HL-60 (cell line): ENCODE measurements at regions not wholly inside any gene's neighbourhood (a gene's known extent, or its start where the extent isn't known, plus 50 kb on each side); places are given as distances from the start of the nearest gene placed in this dataset.
A peak's percentile ranks its signal among the peaks of the same experiment; 100 is the strongest.

Experiments
- DNase-seq, 2 experiments: peaks; one replicate each; pipeline ENCODE4 v3.0.0-alpha.2; 2010 to 2020; ENCODE audit warnings: low read depth in 1 of 2, low spot score in 1 of 2
- H3K27ac ChIP-seq: fragments of 250-450 bp; sonication (Bioruptor Pico); replicated peaks from 2 replicates; pipeline ENCODE4 v1.5.1; 2020; ENCODE audit warnings: mild to moderate bottlenecking, moderate library complexity
- H3K27me3 ChIP-seq: fragments of 250-450 bp; sonication (Bioruptor Pico); 2 replicates; pipeline ENCODE4 v1.5.1; 2021; ENCODE audit warnings: mild to moderate bottlenecking, moderate library complexity; ENCODE audit not compliant: insufficient read depth, poor library complexity, severe bottlenecking
- H3K4me3 ChIP-seq: replicated peaks from 2 replicates; pipeline ENCODE4 v1.5.1; 2011; ENCODE audit warnings: mild to moderate bottlenecking, control low read depth, low read length; ENCODE audit not compliant: insufficient read depth
- GABPA ChIP-seq: IDR thresholded peaks from 2 replicates; pipeline ENCODE4 v1.6.1; 2012; ENCODE audit warnings: low read depth
- POLR2AphosphoS5 ChIP-seq: IDR thresholded peaks from 2 replicates; pipeline ENCODE4 v1.6.1; 2012; ENCODE audit warnings: low read depth
- SPI1 ChIP-seq: IDR thresholded peaks from 2 replicates; pipeline ENCODE4 v1.6.1; 2012; ENCODE audit warnings: low read depth, mild to moderate bottlenecking, borderline replicate concordance
- TF ChIP-seq, protein P1 (sequence below): IDR thresholded peaks from 2 replicates; pipeline ENCODE4 v1.6.1; 2012; ENCODE audit warnings: low read depth; ENCODE audit not compliant: insufficient replicate concordance
- TF ChIP-seq, protein P2 (sequence below): IDR thresholded peaks from one replicate; pipeline ENCODE4 v1.5.1; 2011; ENCODE audit warnings: low read length, control low read depth, inconsistent platforms; ENCODE audit not compliant: insufficient read depth

DNA sequence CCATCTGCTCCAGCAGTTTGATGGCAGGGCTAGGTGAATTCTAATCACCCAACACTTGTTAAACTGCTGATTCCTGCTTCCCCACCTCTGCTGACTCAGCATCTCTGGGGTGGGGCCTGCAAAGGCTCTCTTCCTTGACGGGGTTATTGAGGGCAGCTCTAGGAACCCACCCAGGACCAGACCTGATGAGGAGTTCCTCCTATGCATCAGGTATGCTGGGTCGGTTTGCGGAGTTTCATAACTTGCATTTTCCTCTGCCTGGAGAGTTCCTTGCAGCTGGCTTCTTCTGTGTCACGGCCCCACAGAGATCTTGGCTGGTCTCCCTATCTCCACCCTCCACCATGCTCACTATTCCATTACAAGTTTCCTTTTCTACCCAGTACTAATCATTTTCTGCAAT, 93.4 kb upstream of the CCL2 start:
- Histone ChIP-seq H3K4me3 (no peak overlapping the region), H3K27ac (no peak overlapping the region), H3K27me3 (peaks cover 10% of the 10 kb centered on the region)
- DNase-seq = no peak
- no peak for TF ChIP-seq GABPA
- TF ChIP-seq, protein P1, sequence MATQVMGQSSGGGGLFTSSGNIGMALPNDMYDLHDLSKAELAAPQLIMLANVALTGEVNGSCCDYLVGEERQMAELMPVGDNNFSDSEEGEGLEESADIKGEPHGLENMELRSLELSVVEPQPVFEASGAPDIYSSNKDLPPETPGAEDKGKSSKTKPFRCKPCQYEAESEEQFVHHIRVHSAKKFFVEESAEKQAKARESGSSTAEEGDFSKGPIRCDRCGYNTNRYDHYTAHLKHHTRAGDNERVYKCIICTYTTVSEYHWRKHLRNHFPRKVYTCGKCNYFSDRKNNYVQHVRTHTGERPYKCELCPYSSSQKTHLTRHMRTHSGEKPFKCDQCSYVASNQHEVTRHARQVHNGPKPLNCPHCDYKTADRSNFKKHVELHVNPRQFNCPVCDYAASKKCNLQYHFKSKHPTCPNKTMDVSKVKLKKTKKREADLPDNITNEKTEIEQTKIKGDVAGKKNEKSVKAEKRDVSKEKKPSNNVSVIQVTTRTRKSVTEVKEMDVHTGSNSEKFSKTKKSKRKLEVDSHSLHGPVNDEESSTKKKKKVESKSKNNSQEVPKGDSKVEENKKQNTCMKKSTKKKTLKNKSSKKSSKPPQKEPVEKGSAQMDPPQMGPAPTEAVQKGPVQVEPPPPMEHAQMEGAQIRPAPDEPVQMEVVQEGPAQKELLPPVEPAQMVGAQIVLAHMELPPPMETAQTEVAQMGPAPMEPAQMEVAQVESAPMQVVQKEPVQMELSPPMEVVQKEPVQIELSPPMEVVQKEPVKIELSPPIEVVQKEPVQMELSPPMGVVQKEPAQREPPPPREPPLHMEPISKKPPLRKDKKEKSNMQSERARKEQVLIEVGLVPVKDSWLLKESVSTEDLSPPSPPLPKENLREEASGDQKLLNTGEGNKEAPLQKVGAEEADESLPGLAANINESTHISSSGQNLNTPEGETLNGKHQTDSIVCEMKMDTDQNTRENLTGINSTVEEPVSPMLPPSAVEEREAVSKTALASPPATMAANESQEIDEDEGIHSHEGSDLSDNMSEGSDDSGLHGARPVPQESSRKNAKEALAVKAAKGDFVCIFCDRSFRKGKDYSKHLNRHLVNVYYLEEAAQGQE = no peak

DNA sequence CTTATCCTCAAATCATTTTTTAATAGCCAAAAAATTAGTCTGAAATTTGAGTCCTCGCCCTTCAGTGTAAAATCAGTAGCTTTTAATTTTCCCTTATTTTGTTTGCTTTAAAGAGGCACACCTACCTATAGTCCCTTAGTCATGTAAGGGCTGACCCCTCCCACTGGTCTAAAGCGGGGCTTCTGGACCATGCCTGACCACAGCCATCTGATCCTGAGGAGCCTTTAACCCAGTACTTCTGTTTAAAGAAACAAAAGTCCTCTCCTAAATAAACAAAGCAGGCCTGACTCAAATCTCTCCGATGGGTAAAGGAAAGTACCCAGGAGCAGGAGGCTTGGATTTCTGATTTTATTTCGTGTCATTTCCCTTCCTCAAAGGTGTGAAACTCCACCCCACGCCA, 92.0 kb upstream of the CCL2 start:
- H3K4me3 ChIP-seq = no peak overlapping the region
- TF ChIP-seq GABPA = no peak
- TF ChIP-seq POLR2AphosphoS5 = no peak
- no peak for TF ChIP-seq SPI1
- TF ChIP-seq, protein P1 = no peak
- TF ChIP-seq, protein P2, sequence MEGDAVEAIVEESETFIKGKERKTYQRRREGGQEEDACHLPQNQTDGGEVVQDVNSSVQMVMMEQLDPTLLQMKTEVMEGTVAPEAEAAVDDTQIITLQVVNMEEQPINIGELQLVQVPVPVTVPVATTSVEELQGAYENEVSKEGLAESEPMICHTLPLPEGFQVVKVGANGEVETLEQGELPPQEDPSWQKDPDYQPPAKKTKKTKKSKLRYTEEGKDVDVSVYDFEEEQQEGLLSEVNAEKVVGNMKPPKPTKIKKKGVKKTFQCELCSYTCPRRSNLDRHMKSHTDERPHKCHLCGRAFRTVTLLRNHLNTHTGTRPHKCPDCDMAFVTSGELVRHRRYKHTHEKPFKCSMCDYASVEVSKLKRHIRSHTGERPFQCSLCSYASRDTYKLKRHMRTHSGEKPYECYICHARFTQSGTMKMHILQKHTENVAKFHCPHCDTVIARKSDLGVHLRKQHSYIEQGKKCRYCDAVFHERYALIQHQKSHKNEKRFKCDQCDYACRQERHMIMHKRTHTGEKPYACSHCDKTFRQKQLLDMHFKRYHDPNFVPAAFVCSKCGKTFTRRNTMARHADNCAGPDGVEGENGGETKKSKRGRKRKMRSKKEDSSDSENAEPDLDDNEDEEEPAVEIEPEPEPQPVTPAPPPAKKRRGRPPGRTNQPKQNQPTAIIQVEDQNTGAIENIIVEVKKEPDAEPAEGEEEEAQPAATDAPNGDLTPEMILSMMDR = no peak
- peaks cover 3% of the 10 kb centered on the region for H3K27me3 ChIP-seq
- no peak overlapping the region for H3K27ac ChIP-seq
- DNase-seq = no peak

DNA sequence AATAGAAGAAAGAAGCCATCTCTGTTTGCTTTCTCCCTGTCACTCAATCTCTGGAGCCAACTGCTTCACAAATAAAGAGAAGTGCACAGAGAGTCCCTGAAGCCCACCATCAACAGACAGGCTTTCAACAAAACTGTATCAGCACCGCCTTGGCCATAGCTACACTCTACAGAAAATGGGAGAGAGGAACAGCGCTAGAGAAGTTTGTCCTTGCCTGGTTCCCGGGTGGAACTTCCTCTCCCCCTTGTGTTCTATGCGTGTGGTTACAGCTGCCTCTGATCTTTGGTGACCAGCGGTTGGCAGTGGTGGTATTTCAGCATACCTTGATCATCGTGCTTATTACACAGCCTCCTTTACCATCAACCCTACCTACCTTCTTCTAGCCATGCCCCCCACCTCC, 91.4 kb upstream of the CCL2 start:
- no peak overlapping the region for H3K4me3 ChIP-seq
- DNase-seq = peak; percentile 8 to 47
- no peak overlapping the region for H3K27ac ChIP-seq
- H3K27me3 ChIP-seq = peaks cover 3% of the 10 kb centered on the region
- TF ChIP-seq GABPA (no peak), SPI1 (peak; percentile 56; the same call in 1 of the 2 replicates)
- TF ChIP-seq, protein P1 = no peak
- TF ChIP-seq, protein P2 = peak; percentile 32

DNA sequence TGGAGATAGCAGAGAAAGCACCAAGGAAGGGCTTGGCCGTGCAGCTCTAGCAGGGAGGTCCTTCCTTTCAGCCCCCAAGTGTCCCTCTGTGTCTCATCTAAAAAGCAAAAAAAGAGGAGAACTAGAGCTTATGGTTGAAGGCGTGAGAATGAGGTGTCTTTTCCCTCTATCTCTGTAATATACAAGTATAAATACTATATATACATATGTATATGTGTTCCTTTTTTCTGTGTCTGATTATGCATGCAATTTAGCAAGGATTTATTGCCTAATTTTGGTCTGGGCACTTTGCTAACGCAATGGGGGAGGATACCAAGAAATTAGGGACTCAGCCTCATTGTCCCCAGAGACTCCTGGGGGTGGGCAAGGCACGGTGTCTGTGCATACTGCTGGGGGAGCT, 90.2 kb upstream of the CCL2 start:
- no peak for DNase-seq
- Histone ChIP-seq H3K4me3 (no peak overlapping the region), H3K27me3 (peaks cover 3% of the 10 kb centered on the region), H3K27ac (no peak overlapping the region)
- TF ChIP-seq, protein P2 = no peak
- TF ChIP-seq POLR2AphosphoS5 (no peak), SPI1 (no peak), GABPA (no peak)
- TF ChIP-seq, protein P1 = no peak
